GM21737 (cell line): ENCODE measurements at regions not wholly inside any gene's neighbourhood (a gene's known extent, or its start where the extent isn't known, plus 50 kb on each side); places are given as distances from the start of the nearest gene placed in this dataset.

Experiments
- ATAC-seq: cut with Tn5 transposase; IDR thresholded peaks from one replicate; pipeline ENCODE4 v1.9.1; 2021; ENCODE audit warnings: mild to moderate bottlenecking, moderate library complexity; ENCODE audit not compliant: unreplicated experiment

- no peak for ATAC-seq
These were observed 457.9 kb upstream of the TPK1 start for GRCh38 chr7:145293754-145294153.

GRCh38 chr7:145293228-145293701 lies 457.4 kb upstream of the TPK1 start:
- ATAC-seq: no peak

- no peak for ATAC-seq
These were observed 453.5 kb upstream of the TPK1 start for GRCh38 chr7:145289384-145289783.

- no peak for ATAC-seq
These were observed 440.3 kb upstream of the TPK1 start for GRCh38 chr7:145276118-145276517.

GRCh38 chr7:145269418-145270161 lies 433.7 kb upstream of the TPK1 start:
- ATAC-seq: no peak

- no peak for ATAC-seq
These were observed 429.3 kb upstream of the TPK1 start for GRCh38 chr7:145265180-145265579.

- ATAC-seq: no peak
These were observed 428.0 kb upstream of the TPK1 start for GRCh38 chr7:145263886-145264285.

- ATAC-seq: no peak
These were observed 416.2 kb upstream of the TPK1 start for GRCh38 chr7:145252031-145252430.

- no peak for ATAC-seq
These were observed 388.9 kb upstream of the TPK1 start for GRCh38 chr7:145224775-145225174.

- ATAC-seq: no peak
These were observed 383.6 kb upstream of the TPK1 start for GRCh38 chr7:145219461-145219860.

- ATAC-seq: no peak
These were observed 381.0 kb upstream of the TPK1 start for GRCh38 chr7:145216866-145217265.

GRCh38 chr7:145212050-145212449 lies 376.2 kb upstream of the TPK1 start:
- no peak for ATAC-seq

GRCh38 chr7:145211211-145211610 lies 375.4 kb upstream of the TPK1 start:
- ATAC-seq: no peak

GRCh38 chr7:145193951-145194350 lies 358.1 kb upstream of the TPK1 start:
- ATAC-seq: no peak

GRCh38 chr7:145184956-145185355 lies 349.1 kb upstream of the TPK1 start:
- no peak for ATAC-seq

- no peak for ATAC-seq
These were observed 347.2 kb upstream of the TPK1 start for GRCh38 chr7:145183069-145183468.

GRCh38 chr7:145175366-145175765 lies 339.5 kb upstream of the TPK1 start:
- ATAC-seq: no peak

GRCh38 chr7:145169908-145170307 lies 334.1 kb upstream of the TPK1 start:
- no peak for ATAC-seq

GRCh38 chr7:145168879-145169278 lies 333.0 kb upstream of the TPK1 start:
- ATAC-seq: no peak

- no peak for ATAC-seq
These were observed 332.6 kb upstream of the TPK1 start for GRCh38 chr7:145168427-145168826.

- ATAC-seq: no peak
These were observed 321.0 kb upstream of the TPK1 start for GRCh38 chr7:145156834-145157233.

GRCh38 chr7:145152589-145152988 lies 316.7 kb upstream of the TPK1 start:
- no peak for ATAC-seq

- ATAC-seq: no peak
These were observed 315.8 kb upstream of the TPK1 start for GRCh38 chr7:145151676-145152075.
